HS-5 (cell line): ENCODE measurements at regions not wholly inside any gene's neighbourhood (a gene's known extent, or its start where the extent isn't known, plus 50 kb on each side); places are given as distances from the start of the nearest gene placed in this dataset.

Experiments
- DNase-seq: peaks from one replicate; pipeline ENCODE4 v3.0.0-alpha.2; 2012; ENCODE audit warnings: low read depth

DNA sequence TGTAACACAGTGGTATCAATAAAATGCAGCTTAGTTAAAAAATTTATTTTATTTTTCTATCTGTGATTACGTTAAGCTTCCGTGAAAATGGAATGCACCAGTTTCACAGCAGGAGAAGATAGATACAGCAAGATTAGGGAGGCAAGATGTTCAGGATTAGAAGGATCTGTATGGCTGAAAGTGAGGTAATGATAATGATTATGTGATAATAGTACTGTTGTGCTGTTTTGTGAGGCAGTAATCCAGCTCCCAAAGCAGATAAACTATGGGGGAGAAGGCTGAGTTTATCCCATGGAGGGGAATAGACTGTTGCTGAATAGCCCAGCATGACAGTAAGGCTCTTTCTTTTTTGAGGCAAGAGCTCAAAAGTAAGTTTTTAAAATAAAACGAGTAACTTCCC, 216.1 kb upstream of the PRPS1L1 start:
- DNase-seq = no peak

GRCh38 chr7:18250133-18250532, 222.5 kb upstream of the PRPS1L1 start:
- DNase-seq = no peak

GRCh38 chr7:18257711-18258110, 230.1 kb upstream of the PRPS1L1 start:
- no peak for DNase-seq

- no peak for DNase-seq
These were observed 233.5 kb upstream of the HDAC9 start for GRCh38 chr7:18262058-18262457.

GRCh38 chr7:18265611-18266281, 229.8 kb upstream of the HDAC9 start:
- peak; percentile 6 for DNase-seq

- DNase-seq = no peak
These were observed 227.0 kb upstream of the HDAC9 start for GRCh38 chr7:18268571-18268970.

GRCh38 chr7:18276380-18276779, 219.2 kb upstream of the HDAC9 start:
- no peak for DNase-seq

GRCh38 chr7:18278316-18278715, 217.2 kb upstream of the HDAC9 start:
- no peak for DNase-seq

- DNase-seq = no peak
These were observed 212.5 kb upstream of the HDAC9 start for GRCh38 chr7:18283045-18283444.

GRCh38 chr7:18287482-18287881, 208.1 kb upstream of the HDAC9 start:
- DNase-seq = no peak

- no peak for DNase-seq
These were observed 207.1 kb upstream of the HDAC9 start for GRCh38 chr7:18288322-18289037.

- DNase-seq = no peak
These were observed 205.8 kb upstream of the HDAC9 start for GRCh38 chr7:18289788-18290187.

- no peak for DNase-seq
These were observed 205.3 kb upstream of the HDAC9 start for GRCh38 chr7:18290223-18290622.

- no peak for DNase-seq
These were observed 204.7 kb upstream of the HDAC9 start for GRCh38 chr7:18290865-18291264.

DNA sequence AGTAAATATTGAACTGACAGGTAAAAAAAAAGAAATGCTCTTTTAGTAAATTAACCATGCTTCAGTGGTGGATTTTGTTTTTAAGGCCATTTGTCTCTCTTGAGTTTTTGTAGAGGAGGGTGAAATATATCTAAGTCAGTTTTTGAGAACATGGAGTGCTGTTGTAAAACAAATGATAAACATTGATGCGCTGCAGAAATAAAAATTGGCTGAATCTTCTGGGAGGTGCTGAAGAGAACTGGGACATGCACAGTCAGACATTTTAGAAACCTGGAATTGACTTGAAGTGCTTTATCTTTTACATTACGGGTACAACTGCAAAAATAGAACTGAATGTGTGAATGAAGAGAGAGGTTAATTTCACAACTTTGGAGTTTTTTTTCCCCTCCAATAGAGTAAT, 203.0 kb upstream of the HDAC9 start:
- no peak for DNase-seq

DNA sequence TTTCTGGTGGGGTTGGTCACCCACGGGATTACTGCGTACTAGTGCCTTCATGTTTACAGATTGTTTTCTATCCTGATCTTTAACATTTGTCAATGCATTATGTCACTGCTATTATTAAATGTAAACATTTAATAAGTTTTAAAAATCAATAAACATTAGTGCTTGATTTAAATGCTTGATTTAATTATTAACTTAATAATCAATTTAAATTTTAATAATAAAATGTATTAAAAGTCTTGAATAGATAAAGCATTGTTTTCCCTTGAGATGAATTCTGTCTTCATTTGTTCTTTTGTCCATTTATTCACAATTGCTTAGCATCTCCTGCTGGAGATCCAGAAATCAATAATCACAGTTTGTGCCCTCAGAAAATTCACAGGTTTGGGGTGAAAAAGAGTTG, 201.8 kb upstream of the HDAC9 start:
- no peak for DNase-seq

- DNase-seq = no peak
These were observed 201.1 kb upstream of the HDAC9 start for GRCh38 chr7:18294411-18294810.

DNA sequence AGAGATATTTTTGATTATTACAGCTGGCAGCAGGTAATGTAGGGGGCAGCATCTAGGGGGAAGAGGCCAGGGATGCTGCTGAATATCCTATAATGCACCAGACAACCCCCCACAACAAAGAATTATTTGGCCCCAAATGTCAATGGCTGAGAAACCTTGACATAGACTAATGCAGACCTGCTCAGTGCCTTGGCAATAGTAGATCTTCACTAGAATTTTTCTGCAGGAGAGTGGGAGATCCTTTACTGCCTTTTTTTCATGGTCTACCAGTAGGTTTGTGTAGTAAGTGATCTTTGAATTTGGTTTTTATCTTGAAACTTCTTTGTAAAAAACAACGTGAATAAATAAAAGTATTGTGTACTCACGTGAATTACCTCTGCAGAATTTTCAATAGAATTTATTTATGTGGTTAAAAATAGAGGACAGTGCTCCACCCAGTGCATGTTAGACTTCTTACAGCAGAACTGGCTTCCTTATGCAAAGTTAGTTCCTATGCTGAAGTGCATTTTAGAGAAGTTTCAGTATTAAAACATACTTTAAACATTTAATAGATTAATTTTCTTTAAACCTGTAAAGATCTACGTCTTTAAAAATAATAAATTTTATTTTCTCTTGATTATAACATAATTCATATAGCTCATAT, 199.6 kb upstream of the HDAC9 start:
- no peak for DNase-seq

- no peak for DNase-seq
These were observed 193.5 kb upstream of the HDAC9 start for GRCh38 chr7:18302097-18302496.

GRCh38 chr7:18305866-18306265, 189.7 kb upstream of the HDAC9 start:
- no peak for DNase-seq

DNA sequence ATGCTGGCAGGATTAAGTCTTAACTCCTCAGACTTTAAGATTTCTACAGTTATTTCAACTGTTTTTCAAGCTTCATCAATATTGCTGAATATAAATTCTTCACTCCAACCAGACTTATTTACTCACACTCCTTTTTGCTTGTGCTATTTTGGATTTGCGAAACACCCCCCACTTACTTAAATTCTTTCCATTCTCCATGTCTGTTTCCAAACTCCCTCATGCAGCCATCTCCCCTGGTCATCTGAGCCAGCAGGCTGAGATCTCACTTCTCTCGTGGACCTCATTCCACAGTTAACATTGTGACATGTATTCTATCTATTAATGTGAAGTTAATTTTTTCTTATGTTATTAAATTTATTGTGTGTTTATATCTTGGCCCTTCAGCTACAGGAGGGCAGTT, 188.9 kb upstream of the HDAC9 start:
- no peak for DNase-seq

GRCh38 chr7:18308938-18309337, 186.6 kb upstream of the HDAC9 start:
- no peak for DNase-seq

DNA sequence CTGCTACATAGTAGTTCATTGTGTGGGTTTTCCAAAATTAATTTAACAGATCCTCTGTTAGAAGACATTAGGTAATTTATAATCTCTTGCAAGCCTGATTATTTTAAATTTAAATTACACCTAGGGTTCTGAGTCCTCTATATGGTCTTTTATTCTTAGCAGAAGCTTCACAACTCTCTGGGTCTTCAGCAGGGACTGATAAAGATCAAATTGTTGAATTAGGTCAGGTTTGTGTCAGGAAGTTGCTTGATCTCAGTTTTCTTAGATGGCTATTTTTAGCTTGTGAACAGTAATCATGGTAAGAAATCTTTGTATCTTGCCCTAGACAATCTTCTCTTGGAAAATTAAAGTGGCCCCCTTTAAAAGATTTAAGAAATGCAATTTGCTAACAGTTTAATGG, 183.1 kb upstream of the HDAC9 start:
- no peak for DNase-seq
